ENCODE measurements at regions not wholly inside any gene's neighbourhood (a gene's known extent, or its start where the extent isn't known, plus 50 kb on each side); places are given as distances from the start of the nearest gene placed in this dataset.

GRCh38 chr4:43113196-43113595, 220.7 kb downstream of the GRXCR1 start:
- Histone ChIP-seq H3K9ac (replicated peaks; ENCODE audit: extremely low read depth, insufficient read depth, low read length) (no peak overlapping the region), H3K36me3 (ENCODE audit: control insufficient read depth in 2 of 2, extremely low read depth in 1 of 2, insufficient read depth in 2 of 2, low read length in 2 of 2) (no peaks in the 10 kb centered on the region), H3K79me2 (ENCODE audit: control insufficient read depth, insufficient read depth, low read length) (no peaks in the 10 kb centered on the region), H3K4me1 (ENCODE audit: control insufficient read depth, extremely low read depth, insufficient read depth, low read length) (no peaks in the 10 kb centered on the region), H3K9me3 (replicated peaks; ENCODE audit: control insufficient read depth, insufficient read depth, low read length) (no peaks in the 10 kb centered on the region), H3K4me3 (replicated peaks in 1 of 3; ENCODE audit: insufficient read depth in 1 of 3, low read depth in 1 of 3, low read length in 3 of 3) (no peak overlapping the region), H2AFZ (ENCODE audit: low read depth, low read length) (no peak overlapping the region), H3K9me1 (replicated peaks; ENCODE audit: control insufficient read depth, extremely low read depth, insufficient read depth, low read length) (no peaks in the 10 kb centered on the region), H4K20me1 (replicated peaks; ENCODE audit: control insufficient read depth, extremely low read depth, insufficient read depth, low read length) (no peaks in the 10 kb centered on the region), H3K27me3 (ENCODE audit: control insufficient read depth in 2 of 2, insufficient read depth in 2 of 2, low read length in 2 of 2) (no peaks in the 10 kb centered on the region), H3K27ac (ENCODE audit: insufficient read depth, low read depth, low read length) (no peak overlapping the region), H3K4me2 (ENCODE audit: insufficient read depth, low read length) (no peak overlapping the region)
- intact Hi-C loops (cut with micrococcal nuclease) (no loop called here), dilution Hi-C loops (cut with MboI; ENCODE audit: extremely low pct_ligation_motif_present, low sequenced_read_pairs) (no loop called here)
- CTCF ChIA-PET, result no interaction called here
- DNase-seq (ENCODE audit: low read depth, low spot score), result no peak
- BruUV-seq (replicated peaks), result no TSS peak
- FAIRE-seq, result no peak
- TF ChIP-seq EZH2 (IDR thresholded peaks at IDR 0.05; ENCODE audit: borderline replicate concordance, low read depth, low read length, severe bottlenecking), result no peak
- TF ChIP-seq JUN (IDR thresholded peaks at IDR 0.05; ENCODE audit: borderline replicate concordance, insufficient read depth, insufficient read length, low read depth), result no peak
- no peak for TF ChIP-seq POLR2A (IDR thresholded peaks at IDR 0.05; ENCODE audit: low read depth, low read length)
- TF ChIP-seq FOS (IDR thresholded peaks at IDR 0.05; ENCODE audit: borderline replicate concordance, insufficient read depth, low read length), result no peak
- no peak for TF ChIP-seq MAX (IDR thresholded peaks at IDR 0.05; ENCODE audit: insufficient read depth, insufficient read length)
- TF ChIP-seq POLR2AphosphoS5 (IDR thresholded peaks at IDR 0.05; ENCODE audit: insufficient read depth, low read depth, low read length), result no peak
- TF ChIP-seq CTCF (IDR thresholded peaks at IDR 0.05; ENCODE audit: extremely low read depth in 1 of 2, insufficient read depth in 1 of 2, low read depth in 1 of 2, low read length in 2 of 2), result no peak
- TF ChIP-seq GATA2 (IDR thresholded peaks at IDR 0.05; ENCODE audit: insufficient read depth, insufficient read length, low read depth, low read length), result no peak
- TF ChIP-seq MYC (IDR thresholded peaks at IDR 0.05; ENCODE audit: low read depth, low read length), result no peak
- POLR2A ChIA-PET, result no interaction called here
